ENCODE measurements at regions not wholly inside any gene's neighbourhood (a gene's known extent, or its start where the extent isn't known, plus 50 kb on each side); places are given as distances from the start of the nearest gene placed in this dataset.

DNA sequence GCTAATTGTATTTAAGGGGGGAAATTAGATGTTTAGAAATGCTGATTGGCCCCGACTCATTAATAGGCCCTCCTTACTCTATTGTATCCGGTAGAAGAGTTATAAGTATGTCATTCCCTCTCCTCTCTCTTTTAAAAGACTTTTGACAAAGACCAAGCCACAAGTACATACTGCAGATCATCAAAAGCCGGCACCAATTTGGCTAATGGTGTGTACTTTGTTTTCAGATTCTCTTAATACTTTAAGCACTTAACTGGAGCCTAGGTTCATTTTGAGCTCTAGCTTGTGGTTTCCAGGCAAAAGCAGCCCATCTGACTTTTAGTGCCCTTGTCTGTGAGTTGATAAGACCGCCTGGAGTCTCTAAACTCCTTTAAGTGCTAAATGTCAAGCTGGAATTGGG is 210.0 kb upstream of the LYZL1 start:
- H3K4me3 ChIP-seq (ENCODE audit: low read depth, low read length), result no peak overlapping the region
- no peaks in the 10 kb centered on the region for H3K36me3 ChIP-seq
- DNase-seq, result no peak
- H3K27me3 ChIP-seq, result no peaks in the 10 kb centered on the region
- no peaks in the 10 kb centered on the region; the same call in 1 of the 2 replicates for H3K4me1 ChIP-seq
- H3K9me3 ChIP-seq, result no peaks in the 10 kb centered on the region
- TF ChIP-seq, protein P1, sequence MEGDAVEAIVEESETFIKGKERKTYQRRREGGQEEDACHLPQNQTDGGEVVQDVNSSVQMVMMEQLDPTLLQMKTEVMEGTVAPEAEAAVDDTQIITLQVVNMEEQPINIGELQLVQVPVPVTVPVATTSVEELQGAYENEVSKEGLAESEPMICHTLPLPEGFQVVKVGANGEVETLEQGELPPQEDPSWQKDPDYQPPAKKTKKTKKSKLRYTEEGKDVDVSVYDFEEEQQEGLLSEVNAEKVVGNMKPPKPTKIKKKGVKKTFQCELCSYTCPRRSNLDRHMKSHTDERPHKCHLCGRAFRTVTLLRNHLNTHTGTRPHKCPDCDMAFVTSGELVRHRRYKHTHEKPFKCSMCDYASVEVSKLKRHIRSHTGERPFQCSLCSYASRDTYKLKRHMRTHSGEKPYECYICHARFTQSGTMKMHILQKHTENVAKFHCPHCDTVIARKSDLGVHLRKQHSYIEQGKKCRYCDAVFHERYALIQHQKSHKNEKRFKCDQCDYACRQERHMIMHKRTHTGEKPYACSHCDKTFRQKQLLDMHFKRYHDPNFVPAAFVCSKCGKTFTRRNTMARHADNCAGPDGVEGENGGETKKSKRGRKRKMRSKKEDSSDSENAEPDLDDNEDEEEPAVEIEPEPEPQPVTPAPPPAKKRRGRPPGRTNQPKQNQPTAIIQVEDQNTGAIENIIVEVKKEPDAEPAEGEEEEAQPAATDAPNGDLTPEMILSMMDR (IDR thresholded peaks at IDR 0.05; ENCODE audit: low read depth, low read length), result no peak

DNA sequence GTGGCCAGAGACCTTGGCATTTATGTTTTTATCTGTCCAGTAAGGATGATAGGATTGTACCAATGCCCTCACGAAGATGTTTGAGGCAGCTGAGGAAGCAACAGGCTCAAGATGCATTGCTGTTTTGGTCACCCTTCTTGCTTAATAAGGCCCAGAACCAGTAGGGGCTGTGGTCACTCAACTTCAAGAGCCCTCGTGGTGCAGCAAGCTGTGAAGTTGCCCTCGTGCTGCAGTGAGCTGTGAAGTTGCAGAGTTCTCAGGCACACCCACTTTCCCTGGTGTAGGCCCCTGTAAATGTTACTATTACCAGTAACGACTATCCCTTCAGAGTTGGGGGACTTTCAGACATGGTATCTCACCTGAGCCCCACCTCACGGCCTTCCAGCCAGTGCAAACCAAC is 207.6 kb upstream of the LYZL1 start:
- Histone ChIP-seq H3K4me1 (no peaks in the 10 kb centered on the region; the same call in 1 of the 2 replicates), H3K36me3 (no peaks in the 10 kb centered on the region), H3K9me3 (no peaks in the 10 kb centered on the region), H3K27me3 (no peaks in the 10 kb centered on the region), H3K4me3 (ENCODE audit: low read depth, low read length) (no peak overlapping the region)
- TF ChIP-seq, protein P1 (IDR thresholded peaks at IDR 0.05; ENCODE audit: low read depth, low read length), result no peak
- DNase-seq, result no peak

GRCh38 chr10:29081951-29082685 is 206.8 kb upstream of the LYZL1 start:
- no peaks in the 10 kb centered on the region for H3K36me3 ChIP-seq
- no peaks in the 10 kb centered on the region for H3K27me3 ChIP-seq
- no peaks in the 10 kb centered on the region for H3K9me3 ChIP-seq
- no peaks in the 10 kb centered on the region; the same call in 1 of the 2 replicates for H3K4me1 ChIP-seq
- DNase-seq, result no peak
- H3K4me3 ChIP-seq (ENCODE audit: low read depth, low read length), result no peak overlapping the region
- TF ChIP-seq, protein P1 (IDR thresholded peaks at IDR 0.05; ENCODE audit: low read depth, low read length), result no peak

DNA sequence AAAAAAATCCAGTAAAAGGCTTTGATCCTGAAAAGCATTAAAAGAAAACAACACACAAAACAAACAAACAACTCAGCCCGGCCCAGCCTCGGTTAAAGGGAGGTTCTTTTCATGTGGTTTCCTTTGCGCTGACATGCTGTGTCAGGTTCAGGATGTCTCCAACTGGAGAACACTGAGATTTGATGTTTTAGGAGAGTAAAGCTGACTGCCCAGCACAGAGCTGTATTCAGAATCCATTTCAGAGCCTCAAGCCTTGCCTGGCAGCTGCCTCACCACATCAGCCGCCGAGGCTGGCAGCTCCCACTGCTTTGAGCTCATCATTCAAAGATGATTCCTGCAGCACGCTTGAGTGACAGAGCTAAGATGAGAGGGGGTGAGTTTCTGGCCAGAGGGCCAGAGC is 205.8 kb upstream of the LYZL1 start:
- H3K4me3 ChIP-seq (ENCODE audit: low read depth, low read length), result no peak overlapping the region
- no peaks in the 10 kb centered on the region for H3K27me3 ChIP-seq
- H3K9me3 ChIP-seq, result no peaks in the 10 kb centered on the region
- TF ChIP-seq, protein P1 (IDR thresholded peaks at IDR 0.05; ENCODE audit: low read depth, low read length), result no peak
- H3K36me3 ChIP-seq, result no peaks in the 10 kb centered on the region
- no peaks in the 10 kb centered on the region; the same call in 1 of the 2 replicates for H3K4me1 ChIP-seq
- no peak for DNase-seq

DNA sequence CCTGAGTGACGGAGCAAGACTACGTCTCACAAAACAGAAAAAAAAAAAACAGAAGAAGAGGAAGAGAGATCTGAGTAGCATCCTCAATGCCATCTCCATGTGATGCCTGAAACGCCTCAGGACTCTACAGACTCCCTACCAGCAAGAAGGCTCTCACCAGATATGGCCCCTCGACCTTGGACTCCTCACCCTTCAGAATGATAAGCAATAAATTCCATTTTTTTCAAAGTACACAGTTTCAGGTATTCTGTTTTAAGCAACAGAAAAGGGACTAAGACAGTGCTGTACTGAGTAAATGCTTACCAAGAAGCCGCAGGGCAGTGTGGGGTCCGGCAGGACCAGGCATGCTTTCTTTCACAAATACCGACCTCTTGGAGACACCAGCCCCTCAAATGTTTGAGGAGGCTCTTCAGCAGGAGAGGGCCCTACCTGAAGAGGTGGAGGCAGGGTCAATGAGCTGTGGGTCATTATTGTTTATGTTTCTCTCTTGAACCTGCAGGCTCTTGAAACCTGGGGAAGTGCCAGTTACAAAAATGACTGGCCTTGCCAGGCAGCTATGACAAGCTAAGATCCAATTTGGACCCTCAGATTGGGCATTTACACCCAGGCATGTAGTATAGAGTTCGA is 204.1 kb upstream of the LYZL1 start:
- H3K36me3 ChIP-seq, result no peaks in the 10 kb centered on the region
- no peaks in the 10 kb centered on the region for H3K9me3 ChIP-seq
- no peaks in the 10 kb centered on the region for H3K27me3 ChIP-seq
- H3K4me1 ChIP-seq, result no peaks in the 10 kb centered on the region
- TF ChIP-seq, protein P1 (IDR thresholded peaks at IDR 0.05; ENCODE audit: low read depth, low read length), result no peak
- DNase-seq, result no peak
- H3K4me3 ChIP-seq (ENCODE audit: low read depth, low read length), result no peak overlapping the region

GRCh38 chr10:29089091-29089490 is 199.8 kb upstream of the LYZL1 start:
- Histone ChIP-seq H3K4me1 (no peaks in the 10 kb centered on the region), H3K27me3 (no peaks in the 10 kb centered on the region), H3K36me3 (no peaks in the 10 kb centered on the region), H3K9me3 (no peaks in the 10 kb centered on the region), H3K4me3 (ENCODE audit: low read depth, low read length) (no peak overlapping the region)
- no peak for DNase-seq
- TF ChIP-seq, protein P1 (IDR thresholded peaks at IDR 0.05; ENCODE audit: low read depth, low read length), result no peak

Measured in BE2C (cell line).